ENCODE measurements at regions not wholly inside any gene's neighbourhood (a gene's known extent, or its start where the extent isn't known, plus 50 kb on each side); places are given as distances from the start of the nearest gene placed in this dataset.

DNA sequence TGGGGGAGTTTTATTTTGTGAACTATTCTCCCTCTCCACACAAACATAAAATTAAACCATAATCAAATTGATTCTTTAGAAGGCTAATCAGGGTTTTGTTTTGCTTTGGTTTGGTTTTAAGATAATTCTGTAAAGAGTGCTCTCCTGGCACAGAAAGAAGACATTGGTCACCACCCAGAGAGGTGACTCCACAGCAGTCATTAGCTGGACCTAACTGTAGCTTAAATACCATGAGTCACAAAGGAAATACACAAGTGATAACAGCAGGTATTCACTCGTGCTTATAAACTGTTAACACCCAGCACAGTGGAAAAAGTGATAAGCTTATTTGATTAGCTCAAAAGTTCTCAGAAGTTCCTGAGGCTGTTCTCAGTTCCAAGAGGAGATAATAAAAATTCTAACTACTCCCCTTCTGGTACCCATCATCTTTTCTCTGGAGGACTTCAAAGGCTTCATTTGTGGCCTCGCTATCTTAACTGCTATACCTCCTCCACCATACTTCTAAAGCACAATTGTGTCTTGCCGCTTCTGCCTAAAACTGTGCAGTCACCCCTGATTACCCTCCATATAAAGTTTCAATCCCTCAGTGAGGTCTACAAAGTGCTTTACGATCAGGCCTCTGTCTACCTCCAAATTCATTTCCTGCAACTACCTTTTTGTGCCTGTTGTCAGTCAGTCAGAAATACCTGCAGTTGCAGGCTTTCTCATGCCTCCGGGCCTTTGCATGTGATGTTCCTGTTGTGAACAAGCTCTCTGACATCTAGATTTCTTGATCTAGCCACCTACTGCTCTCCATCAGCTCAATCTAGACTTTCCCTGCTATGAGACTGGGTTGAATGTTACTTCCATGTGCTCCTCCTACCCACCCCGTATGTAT is 201.1 kb downstream of the SAMD5 start:
- Histone ChIP-seq H3K9ac (ENCODE audit: low read length in 5 of 5) (no peak overlapping the region), H3K27ac (ENCODE audit: low read depth, low read length) (no peak overlapping the region)

GRCh38 chr6:147710890-147711289 is 202.4 kb downstream of the SAMD5 start:
- H3K4me1 ChIP-seq (ENCODE audit: control insufficient read depth in 5 of 5, insufficient read depth in 5 of 5, low read length in 5 of 5): no peaks in the 10 kb centered on the region
- peaks cover 0 to 2% (median 0%) of the 10 kb centered on the region in 5 donors for H3K27me3 ChIP-seq (ENCODE audit: control insufficient read depth in 5 of 5, insufficient read depth in 4 of 5, low read length in 5 of 5)
- no peak overlapping the region for H3K9ac ChIP-seq (ENCODE audit: low read length in 5 of 5)

More for the DNA sequence above, 201.1 kb downstream of the SAMD5 start:
- peaks cover 0 to 4% (median 2%) of the 10 kb centered on the region in 5 donors for H3K9me3 ChIP-seq (ENCODE audit: control insufficient read depth in 5 of 5, low read length in 5 of 5)
- H3K4me1 ChIP-seq (ENCODE audit: control insufficient read depth in 5 of 5, insufficient read depth in 5 of 5, low read length in 5 of 5): no peaks in the 10 kb centered on the region
- no peaks in the 10 kb centered on the region for H3K27me3 ChIP-seq (ENCODE audit: control insufficient read depth in 5 of 5, insufficient read depth in 4 of 5, low read length in 5 of 5)
- no peak overlapping the region for H3K4me3 ChIP-seq (ENCODE audit: low read depth in 1 of 5, low read length in 5 of 5)
- H3K36me3 ChIP-seq (ENCODE audit: control insufficient read depth in 5 of 5, insufficient read depth in 5 of 5, low read length in 5 of 5): no peaks in the 10 kb centered on the region

DNA sequence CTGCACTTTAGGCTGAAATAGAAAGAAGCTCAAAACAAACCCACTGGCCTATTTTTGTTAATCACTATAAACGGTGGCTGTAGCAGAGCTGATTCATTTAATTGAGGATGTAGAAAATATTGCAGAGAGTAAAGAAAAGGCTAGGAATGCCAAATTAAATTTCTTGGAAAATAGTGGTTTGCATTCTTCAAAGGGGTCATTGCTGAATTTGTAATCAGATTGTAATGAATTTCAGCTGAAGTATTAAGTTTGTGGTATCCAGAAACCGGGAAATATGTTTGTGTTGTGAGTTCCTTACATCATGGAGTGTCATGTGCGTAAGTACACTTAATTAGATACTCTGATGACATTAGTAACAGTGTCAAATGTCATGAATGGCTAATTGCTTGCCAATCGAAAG is 203.0 kb downstream of the SAMD5 start:
- Histone ChIP-seq H3K9ac (ENCODE audit: low read length in 5 of 5) (no peak overlapping the region), H3K4me3 (ENCODE audit: low read depth in 1 of 5, low read length in 5 of 5) (no peak overlapping the region), H3K36me3 (ENCODE audit: control insufficient read depth in 5 of 5, insufficient read depth in 5 of 5, low read length in 5 of 5) (no peaks in the 10 kb centered on the region)

More at GRCh38 chr6:147710890-147711289, 202.4 kb downstream of the SAMD5 start:
- no peak overlapping the region for H3K27ac ChIP-seq (ENCODE audit: low read depth, low read length)
- no peak overlapping the region for H3K4me3 ChIP-seq (ENCODE audit: low read depth in 1 of 5, low read length in 5 of 5)
- H3K9me3 ChIP-seq (ENCODE audit: control insufficient read depth in 5 of 5, low read length in 5 of 5): peaks cover 0 to 4% (median 2%) of the 10 kb centered on the region in 5 donors
- H3K36me3 ChIP-seq (ENCODE audit: control insufficient read depth in 5 of 5, insufficient read depth in 5 of 5, low read length in 5 of 5): no peaks in the 10 kb centered on the region

GRCh38 chr6:147712841-147713240 is 204.4 kb downstream of the SAMD5 start:
- no peak overlapping the region for H3K27ac ChIP-seq (ENCODE audit: low read depth, low read length)
- H3K9me3 ChIP-seq (ENCODE audit: control insufficient read depth in 5 of 5, low read length in 5 of 5): peaks cover 0 to 4% (median 2%) of the 10 kb centered on the region in 5 donors
- H3K27me3 ChIP-seq (ENCODE audit: control insufficient read depth in 5 of 5, insufficient read depth in 4 of 5, low read length in 5 of 5): peaks cover 0 to 3% (median 0%) of the 10 kb centered on the region in 5 donors
- H3K36me3 ChIP-seq (ENCODE audit: control insufficient read depth in 5 of 5, insufficient read depth in 5 of 5, low read length in 5 of 5): no peaks in the 10 kb centered on the region
- no peak overlapping the region for H3K4me3 ChIP-seq (ENCODE audit: low read depth in 1 of 5, low read length in 5 of 5)
- no peak overlapping the region for H3K9ac ChIP-seq (ENCODE audit: low read length in 5 of 5)
- no peaks in the 10 kb centered on the region for H3K4me1 ChIP-seq (ENCODE audit: control insufficient read depth in 5 of 5, insufficient read depth in 5 of 5, low read length in 5 of 5)

More for the DNA sequence above, 203.0 kb downstream of the SAMD5 start:
- Histone ChIP-seq H3K4me1 (ENCODE audit: control insufficient read depth in 5 of 5, insufficient read depth in 5 of 5, low read length in 5 of 5) (no peaks in the 10 kb centered on the region), H3K27me3 (ENCODE audit: control insufficient read depth in 5 of 5, insufficient read depth in 4 of 5, low read length in 5 of 5) (peaks cover 0 to 3% (median 0%) of the 10 kb centered on the region in 5 donors), H3K9me3 (ENCODE audit: control insufficient read depth in 5 of 5, low read length in 5 of 5) (peaks cover 0 to 4% (median 2%) of the 10 kb centered on the region in 5 donors), H3K27ac (ENCODE audit: low read depth, low read length) (no peak overlapping the region)

- Histone ChIP-seq H3K9ac (ENCODE audit: low read length in 5 of 5) (no peak overlapping the region), H3K9me3 (ENCODE audit: control insufficient read depth in 5 of 5, low read length in 5 of 5) (peaks cover 0 to 4% (median 2%) of the 10 kb centered on the region in 5 donors), H3K27me3 (ENCODE audit: control insufficient read depth in 5 of 5, insufficient read depth in 4 of 5, low read length in 5 of 5) (peaks cover 0 to 3% (median 0%) of the 10 kb centered on the region in 5 donors), H3K4me1 (ENCODE audit: control insufficient read depth in 5 of 5, insufficient read depth in 5 of 5, low read length in 5 of 5) (no peaks in the 10 kb centered on the region), H3K4me3 (ENCODE audit: low read depth in 1 of 5, low read length in 5 of 5) (no peak overlapping the region), H3K27ac (ENCODE audit: low read depth, low read length) (no peak overlapping the region), H3K36me3 (ENCODE audit: control insufficient read depth in 5 of 5, insufficient read depth in 5 of 5, low read length in 5 of 5) (no peaks in the 10 kb centered on the region)
Observed at GRCh38 chr6:147715035-147715434, 206.5 kb downstream of the SAMD5 start.

DNA sequence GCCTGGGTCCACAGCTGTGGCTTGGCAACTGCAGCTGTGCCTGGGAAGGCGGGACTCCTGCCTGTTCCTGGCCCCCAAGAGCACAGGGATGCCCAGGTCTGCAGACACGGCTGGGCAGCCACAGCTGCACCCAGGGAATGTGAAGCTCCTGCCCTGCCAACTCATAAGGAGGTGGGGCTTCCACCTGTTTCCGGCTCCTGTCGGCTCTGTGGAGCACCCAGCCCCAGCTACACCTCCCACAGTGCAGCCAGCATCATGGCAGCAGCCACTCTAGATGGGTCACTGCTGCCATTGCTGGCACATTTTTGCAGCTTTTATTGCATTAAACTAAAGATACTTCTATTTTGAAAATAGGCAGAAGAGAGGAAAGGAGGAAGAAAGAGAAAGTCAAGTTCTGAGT is 207.9 kb downstream of the SAMD5 start:
- Histone ChIP-seq H3K27ac (ENCODE audit: low read depth, low read length) (no peak overlapping the region), H3K36me3 (ENCODE audit: control insufficient read depth in 5 of 5, insufficient read depth in 5 of 5, low read length in 5 of 5) (no peaks in the 10 kb centered on the region), H3K27me3 (ENCODE audit: control insufficient read depth in 5 of 5, insufficient read depth in 4 of 5, low read length in 5 of 5) (peaks cover 0 to 3% (median 0%) of the 10 kb centered on the region in 5 donors), H3K9ac (ENCODE audit: low read length in 5 of 5) (no peak overlapping the region), H3K4me3 (ENCODE audit: low read depth in 1 of 5, low read length in 5 of 5) (no peak overlapping the region), H3K4me1 (ENCODE audit: control insufficient read depth in 5 of 5, insufficient read depth in 5 of 5, low read length in 5 of 5) (no peaks in the 10 kb centered on the region), H3K9me3 (ENCODE audit: control insufficient read depth in 5 of 5, low read length in 5 of 5) (peaks cover 0 to 4% (median 2%) of the 10 kb centered on the region in 5 donors)

- H3K36me3 ChIP-seq (ENCODE audit: control insufficient read depth in 5 of 5, insufficient read depth in 5 of 5, low read length in 5 of 5): no peaks in the 10 kb centered on the region
- H3K27me3 ChIP-seq (ENCODE audit: control insufficient read depth in 5 of 5, insufficient read depth in 4 of 5, low read length in 5 of 5): peaks cover 0 to 3% (median 0%) of the 10 kb centered on the region in 5 donors
- H3K4me1 ChIP-seq (ENCODE audit: control insufficient read depth in 5 of 5, insufficient read depth in 5 of 5, low read length in 5 of 5): no peaks in the 10 kb centered on the region
- H3K4me3 ChIP-seq (ENCODE audit: low read depth in 1 of 5, low read length in 5 of 5): no peak overlapping the region
- H3K27ac ChIP-seq (ENCODE audit: low read depth, low read length): no peak overlapping the region
- H3K9me3 ChIP-seq (ENCODE audit: control insufficient read depth in 5 of 5, low read length in 5 of 5): peaks cover 0 to 5% (median 3%) of the 10 kb centered on the region in 5 donors
- no peak overlapping the region for H3K9ac ChIP-seq (ENCODE audit: low read length in 5 of 5)
Observed at GRCh38 chr6:147717991-147718390, 209.5 kb downstream of the SAMD5 start.

- Histone ChIP-seq H3K27me3 (ENCODE audit: control insufficient read depth in 5 of 5, insufficient read depth in 4 of 5, low read length in 5 of 5) (no peaks in the 10 kb centered on the region), H3K27ac (ENCODE audit: low read depth, low read length) (no peak overlapping the region), H3K36me3 (ENCODE audit: control insufficient read depth in 5 of 5, insufficient read depth in 5 of 5, low read length in 5 of 5) (no peaks in the 10 kb centered on the region), H3K9ac (ENCODE audit: low read length in 5 of 5) (no peak overlapping the region), H3K4me3 (ENCODE audit: low read depth in 1 of 5, low read length in 5 of 5) (no peak overlapping the region), H3K9me3 (ENCODE audit: control insufficient read depth in 5 of 5, low read length in 5 of 5) (peaks cover 0 to 9% (median 5%) of the 10 kb centered on the region in 5 donors), H3K4me1 (ENCODE audit: control insufficient read depth in 5 of 5, insufficient read depth in 5 of 5, low read length in 5 of 5) (no peaks in the 10 kb centered on the region)
Observed at GRCh38 chr6:147722158-147722557, 213.7 kb downstream of the SAMD5 start.

- no peak overlapping the region for H3K27ac ChIP-seq (ENCODE audit: low read depth, low read length)
Observed at GRCh38 chr6:147724454-147724853, 216.0 kb downstream of the SAMD5 start.

DNA sequence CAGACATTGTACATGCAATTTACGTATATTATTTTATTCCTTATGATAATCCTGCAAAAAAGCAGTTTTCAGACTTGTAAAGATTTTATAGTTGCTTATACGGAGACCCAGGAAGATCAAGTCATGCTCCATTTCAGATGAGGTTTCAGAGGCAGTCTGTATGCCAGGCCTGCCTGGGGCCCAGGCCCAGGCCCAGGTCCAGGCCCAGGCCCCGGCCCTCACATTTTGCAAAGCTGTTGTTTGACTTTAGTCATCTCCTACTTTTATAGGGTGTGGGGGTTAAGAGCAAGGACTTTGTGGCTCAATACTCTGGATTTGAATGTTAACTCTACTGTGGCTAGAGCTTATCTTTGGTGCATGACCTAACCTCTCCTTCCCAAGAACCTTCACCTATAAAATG is 217.9 kb downstream of the SAMD5 start:
- no peaks in the 10 kb centered on the region for H3K4me1 ChIP-seq (ENCODE audit: control insufficient read depth in 5 of 5, insufficient read depth in 5 of 5, low read length in 5 of 5)
- no peak overlapping the region for H3K27ac ChIP-seq (ENCODE audit: low read depth, low read length)
- H3K4me3 ChIP-seq (ENCODE audit: low read depth in 1 of 5, low read length in 5 of 5): no peak overlapping the region

More at GRCh38 chr6:147724454-147724853, 216.0 kb downstream of the SAMD5 start:
- Histone ChIP-seq H3K9me3 (ENCODE audit: control insufficient read depth in 5 of 5, low read length in 5 of 5) (peaks cover 0 to 9% (median 5%) of the 10 kb centered on the region in 5 donors), H3K9ac (ENCODE audit: low read length in 5 of 5) (no peak overlapping the region), H3K36me3 (ENCODE audit: control insufficient read depth in 5 of 5, insufficient read depth in 5 of 5, low read length in 5 of 5) (no peaks in the 10 kb centered on the region), H3K27me3 (ENCODE audit: control insufficient read depth in 5 of 5, insufficient read depth in 4 of 5, low read length in 5 of 5) (no peaks in the 10 kb centered on the region), H3K4me3 (ENCODE audit: low read depth in 1 of 5, low read length in 5 of 5) (no peak overlapping the region), H3K4me1 (ENCODE audit: control insufficient read depth in 5 of 5, insufficient read depth in 5 of 5, low read length in 5 of 5) (no peaks in the 10 kb centered on the region)

More for the DNA sequence above, 217.9 kb downstream of the SAMD5 start:
- no peaks in the 10 kb centered on the region for H3K36me3 ChIP-seq (ENCODE audit: control insufficient read depth in 5 of 5, insufficient read depth in 5 of 5, low read length in 5 of 5)
- H3K9ac ChIP-seq (ENCODE audit: low read length in 5 of 5): no peak overlapping the region
- peaks cover 0 to 9% (median 5%) of the 10 kb centered on the region in 5 donors for H3K9me3 ChIP-seq (ENCODE audit: control insufficient read depth in 5 of 5, low read length in 5 of 5)
- no peaks in the 10 kb centered on the region for H3K27me3 ChIP-seq (ENCODE audit: control insufficient read depth in 5 of 5, insufficient read depth in 4 of 5, low read length in 5 of 5)
